CD4-positive, alpha-beta memory T cell (primary cell): ENCODE measurements at regions not wholly inside any gene's neighbourhood (a gene's known extent, or its start where the extent isn't known, plus 50 kb on each side); places are given as distances from the start of the nearest gene placed in this dataset.

Source experiments
- CTCF ChIA-PET: fragments of 350-600 bp; sonication (Branson Sonifier 250); formaldehyde crosslinking; loops from one replicate; lab custom pipeline; 2021; ENCODE audit warnings: inconsistent platforms; ENCODE audit not compliant: partially characterized antibody; lab: Charles Lee
- POLR2A ChIA-PET: fragments of 350-600 bp; sonication (Branson Sonifier 250); formaldehyde crosslinking; loops from one replicate; lab custom pipeline; 2021; ENCODE audit not compliant: partially characterized antibody; lab: Charles Lee
- DNase-seq, 5 donors: peaks; one replicate each; pipeline versions ENCODE4 v3.0.0 to v3.0.0-alpha.2; 2020 to 2022; ENCODE audit warnings: mixed read lengths in 1 of 5
- H3K27ac ChIP-seq: one replicate; pipeline ENCODE4 v1.7.0; 2013; ENCODE audit warnings: low read depth, low read length
- H3K27me3 ChIP-seq: 2 replicates; pipeline ENCODE4 v1.7.0; 2013; ENCODE audit warnings: mild to moderate bottlenecking, low read length, moderate library complexity; ENCODE audit not compliant: insufficient read depth
- H3K36me3 ChIP-seq: 2 replicates; pipeline ENCODE4 v1.7.0; 2013; ENCODE audit warnings: mild to moderate bottlenecking, low read length, moderate library complexity; ENCODE audit not compliant: insufficient read depth
- H3K4me1 ChIP-seq: 2 replicates; pipeline ENCODE4 v1.7.0; 2013; ENCODE audit warnings: mild to moderate bottlenecking, low read length, moderate library complexity; ENCODE audit not compliant: insufficient read depth
- H3K4me3 ChIP-seq, 2 donors: one replicate each; pipeline ENCODE4 v1.7.0; 2013; ENCODE audit warnings: low read length in 2 of 2, mild to moderate bottlenecking in 1 of 2
- H3K9me3 ChIP-seq, 2 donors: one replicate each; pipeline ENCODE4 v1.7.0; 2013; ENCODE audit warnings: low read length in 2 of 2, control low read depth in 1 of 2; ENCODE audit not compliant: control insufficient read depth in 1 of 2
- H3K27ac Mint-ChIP-seq, 7 donors: one replicate each; pipeline ENCODE4 v1.8.0; 2020 to 2021; ENCODE audit warnings: mixed read lengths in 7 of 7, mild to moderate bottlenecking in 6 of 7, inconsistent platforms in 3 of 7, moderate library complexity in 3 of 7
- H3K27me3 Mint-ChIP-seq, 2 donors: one replicate each; pipeline ENCODE4 v1.8.0; 2020 to 2021; ENCODE audit warnings: mixed read lengths in 2 of 2
- H3K36me3 Mint-ChIP-seq, 2 donors: one replicate each; pipeline ENCODE4 v1.8.0; 2020 to 2021; ENCODE audit warnings: mixed read lengths in 2 of 2, inconsistent platforms in 1 of 2, mild to moderate bottlenecking in 1 of 2
- H3K4me1 Mint-ChIP-seq, 4 donors: one replicate each; pipeline ENCODE4 v1.8.0; 2020 to 2021; ENCODE audit warnings: mixed read lengths in 4 of 4, mild to moderate bottlenecking in 1 of 4
- H3K4me3 Mint-ChIP-seq, 8 donors: one replicate each; pipeline ENCODE4 v1.8.0; 2020 to 2021; ENCODE audit warnings: mixed read lengths in 8 of 8, mild to moderate bottlenecking in 7 of 8, moderate library complexity in 6 of 8, inconsistent platforms in 3 of 8
- H3K9me3 Mint-ChIP-seq, 8 donors: one replicate each; pipeline ENCODE4 v1.8.0; 2020 to 2021; ENCODE audit warnings: mixed read lengths in 8 of 8, mild to moderate bottlenecking in 5 of 8, inconsistent platforms in 3 of 8, moderate library complexity in 1 of 8
- intact Hi-C: fragments of 100-400 bp; cut with micrococcal nuclease; formaldehyde crosslinking; loops from one replicate; pipeline ENCODE4 v1.15.1; 2023

DNA sequence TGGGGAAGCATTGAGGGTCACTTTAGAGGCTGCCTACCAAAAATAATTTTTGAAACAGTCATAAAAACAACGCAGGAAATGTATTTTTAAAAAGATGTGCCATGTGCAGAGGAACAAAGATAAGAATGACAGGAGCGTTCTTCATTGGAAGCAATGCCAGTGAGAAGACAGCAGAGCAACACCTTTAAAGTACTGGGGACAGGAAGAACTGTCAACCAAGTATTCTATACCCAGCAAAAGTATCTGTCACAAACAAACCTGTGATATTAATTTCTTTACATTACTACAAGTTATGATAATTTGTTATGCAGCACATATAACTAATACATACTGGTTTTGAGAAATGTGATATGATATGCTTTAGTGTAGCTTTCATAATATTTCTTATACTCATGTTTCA lies 675.6 kb downstream of the IRX1 start:
- Mint-ChIP-seq H3K36me3 (no peaks in the 10 kb centered on the region), H3K27ac (no peak overlapping the region), H3K4me3 (no peak overlapping the region), H3K27me3 (no peaks in the 10 kb centered on the region), H3K9me3 (peaks cover 4 to 38% (median 25%) of the 10 kb centered on the region in 8 donors), H3K4me1 (no peaks in the 10 kb centered on the region)
- ChIA-PET CTCF (no interaction called here), POLR2A (no interaction called here)
- no peak overlapping the region for H3K4me3 ChIP-seq
- intact Hi-C loops: no loop called here
- H3K9me3 ChIP-seq: no peaks in the 10 kb centered on the region
- H3K36me3 ChIP-seq: no peaks in the 10 kb centered on the region
- no peaks in the 10 kb centered on the region for H3K4me1 ChIP-seq
- DNase-seq: no peak
- no peaks in the 10 kb centered on the region for H3K27me3 ChIP-seq
- H3K27ac ChIP-seq: no peak overlapping the region

DNA sequence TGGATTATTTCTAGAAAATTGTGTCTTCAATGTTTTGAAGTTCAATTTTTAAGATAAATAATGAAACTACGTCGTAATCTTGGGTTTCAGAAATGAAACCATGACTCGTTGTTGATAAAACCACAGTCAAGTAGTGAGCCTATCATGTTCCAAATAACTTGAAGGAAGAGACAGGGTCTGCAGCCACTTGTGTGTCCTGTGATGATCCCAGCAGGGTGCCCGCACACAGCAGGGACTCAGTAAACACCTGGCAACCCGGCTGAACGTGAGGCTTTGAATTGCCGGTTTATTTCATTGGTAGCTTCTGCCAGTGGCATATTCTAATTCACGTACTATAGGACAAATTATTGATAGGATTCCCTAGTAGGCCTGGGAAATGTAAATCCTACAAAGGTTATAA lies 679.6 kb downstream of the IRX1 start:
- ChIA-PET CTCF (no interaction called here), POLR2A (no interaction called here)
- intact Hi-C loops: no loop called here
- H3K36me3 Mint-ChIP-seq: no peaks in the 10 kb centered on the region
- Histone ChIP-seq H3K4me1 (no peaks in the 10 kb centered on the region), H3K27ac (no peak overlapping the region), H3K4me3 (no peak overlapping the region), H3K9me3 (no peaks in the 10 kb centered on the region), H3K36me3 (no peaks in the 10 kb centered on the region), H3K27me3 (no peaks in the 10 kb centered on the region)
- no peak overlapping the region for H3K4me3 Mint-ChIP-seq
- H3K9me3 Mint-ChIP-seq: peaks cover 4 to 37% (median 17%) of the 10 kb centered on the region in 8 donors
- no peak overlapping the region for H3K27ac Mint-ChIP-seq
- no peaks in the 10 kb centered on the region for H3K27me3 Mint-ChIP-seq
- no peak for DNase-seq
- H3K4me1 Mint-ChIP-seq: no peaks in the 10 kb centered on the region

DNA sequence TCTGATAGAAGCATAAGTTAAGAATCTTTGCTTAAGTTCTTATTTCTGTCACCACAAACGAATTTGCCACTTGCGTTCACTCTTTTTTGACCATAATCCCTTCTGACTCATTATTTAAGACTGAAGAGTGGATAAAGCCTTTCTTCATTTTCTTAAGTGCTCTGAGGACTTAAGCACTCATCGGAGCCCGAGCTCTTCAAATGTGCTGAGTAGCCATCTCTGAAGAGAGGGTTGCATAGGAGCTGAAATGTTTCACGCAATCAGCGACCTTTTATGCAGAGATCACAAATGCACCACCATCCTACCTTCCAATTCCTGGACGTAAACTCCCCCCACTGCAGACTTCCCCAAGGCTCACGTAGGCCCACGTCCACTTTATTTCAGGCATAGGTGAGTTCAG lies 699.2 kb downstream of the IRX1 start:
- POLR2A ChIA-PET: no interaction called here

DNA sequence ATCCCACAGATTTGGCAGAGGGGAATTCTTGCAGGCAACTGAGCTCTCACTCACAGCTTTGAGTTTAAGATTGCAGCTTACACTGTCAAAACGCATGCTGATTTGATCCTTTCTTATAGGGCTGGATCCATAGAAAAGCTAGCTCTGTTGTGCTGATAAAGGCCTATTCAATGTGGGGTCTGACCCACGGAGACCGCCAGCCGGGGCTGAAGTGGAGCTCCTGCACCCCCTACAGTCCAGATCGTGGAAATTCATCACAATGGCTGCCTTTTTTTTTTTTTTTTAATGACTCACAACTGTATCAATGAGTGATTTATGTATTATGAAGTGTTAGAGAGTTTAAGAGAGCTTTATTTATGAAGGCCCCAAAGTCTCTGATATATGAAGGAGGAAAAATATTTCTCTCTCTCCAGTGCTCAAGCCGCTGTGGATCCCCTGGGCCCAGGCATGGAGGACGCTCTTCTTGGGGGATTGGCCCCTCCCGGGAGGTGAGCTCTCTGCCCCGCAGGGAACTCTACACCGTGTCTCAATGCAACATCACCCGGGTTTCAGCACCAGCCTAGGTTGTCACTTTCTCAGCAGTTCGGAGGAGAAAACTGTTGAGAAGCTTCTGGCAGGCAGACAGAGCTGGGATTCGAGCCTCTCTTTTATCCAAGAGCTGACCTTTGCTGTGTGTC lies 700.2 kb downstream of the IRX1 start:
- Histone ChIP-seq H3K27ac (no peak overlapping the region), H3K4me1 (no peaks in the 10 kb centered on the region), H3K27me3 (no peaks in the 10 kb centered on the region), H3K36me3 (no peaks in the 10 kb centered on the region), H3K9me3 (no peaks in the 10 kb centered on the region), H3K4me3 (no peak overlapping the region)
- H3K36me3 Mint-ChIP-seq: no peaks in the 10 kb centered on the region
- H3K9me3 Mint-ChIP-seq: peaks cover 3 to 21% (median 9%) of the 10 kb centered on the region in 8 donors
- CTCF ChIA-PET: no interaction called here
- no peaks in the 10 kb centered on the region for H3K27me3 Mint-ChIP-seq
- intact Hi-C loops: no loop called here
- no peaks in the 10 kb centered on the region for H3K4me1 Mint-ChIP-seq
- DNase-seq: no peak
- H3K4me3 Mint-ChIP-seq: no peak overlapping the region
- H3K27ac Mint-ChIP-seq: no peak overlapping the region
- POLR2A ChIA-PET: no interaction called here

More for the DNA sequence above, 699.2 kb downstream of the IRX1 start:
- H3K36me3 ChIP-seq: no peaks in the 10 kb centered on the region
- no peaks in the 10 kb centered on the region for H3K9me3 ChIP-seq
- CTCF ChIA-PET: no interaction called here
- Mint-ChIP-seq H3K4me3 (no peak overlapping the region), H3K4me1 (no peaks in the 10 kb centered on the region), H3K36me3 (no peaks in the 10 kb centered on the region), H3K9me3 (peaks cover 3 to 24% (median 8%) of the 10 kb centered on the region in 8 donors), H3K27me3 (no peaks in the 10 kb centered on the region), H3K27ac (no peak overlapping the region)
- H3K27me3 ChIP-seq: no peaks in the 10 kb centered on the region
- H3K4me1 ChIP-seq: no peaks in the 10 kb centered on the region
- no peak overlapping the region for H3K27ac ChIP-seq
- DNase-seq: no peak
- intact Hi-C loops: no loop called here
- no peak overlapping the region for H3K4me3 ChIP-seq

DNA sequence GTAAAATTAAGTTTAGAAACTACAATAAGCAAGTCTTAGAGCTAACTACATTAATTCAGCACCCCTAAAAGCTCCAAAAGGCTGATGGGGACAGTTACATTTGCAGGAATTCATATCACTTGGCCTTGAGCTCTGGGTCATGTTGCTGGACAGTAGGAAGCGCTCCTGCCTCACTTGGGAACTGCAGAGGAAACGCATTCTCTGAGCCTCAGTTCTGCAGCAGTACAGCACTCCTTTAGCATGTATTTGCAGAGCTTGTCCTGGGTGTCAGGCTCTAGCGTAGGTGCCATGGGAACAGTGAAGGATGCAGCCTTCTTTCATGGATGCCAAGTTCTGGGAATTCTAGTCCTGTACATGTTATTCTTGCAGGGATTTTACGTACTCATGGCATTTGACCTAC lies 710.4 kb downstream of the IRX1 start:
- no peak for DNase-seq
- Mint-ChIP-seq H3K4me1 (no peaks in the 10 kb centered on the region), H3K27ac (no peak overlapping the region), H3K27me3 (no peaks in the 10 kb centered on the region), H3K9me3 (peaks cover 0 to 13% (median 5%) of the 10 kb centered on the region in 8 donors), H3K36me3 (no peaks in the 10 kb centered on the region), H3K4me3 (no peak overlapping the region)
- Histone ChIP-seq H3K36me3 (no peaks in the 10 kb centered on the region), H3K27me3 (no peaks in the 10 kb centered on the region), H3K4me1 (no peaks in the 10 kb centered on the region), H3K9me3 (no peaks in the 10 kb centered on the region), H3K4me3 (no peak overlapping the region), H3K27ac (no peak overlapping the region)
- ChIA-PET CTCF (no interaction called here), POLR2A (no interaction called here)
- intact Hi-C loops: no loop called here

DNA sequence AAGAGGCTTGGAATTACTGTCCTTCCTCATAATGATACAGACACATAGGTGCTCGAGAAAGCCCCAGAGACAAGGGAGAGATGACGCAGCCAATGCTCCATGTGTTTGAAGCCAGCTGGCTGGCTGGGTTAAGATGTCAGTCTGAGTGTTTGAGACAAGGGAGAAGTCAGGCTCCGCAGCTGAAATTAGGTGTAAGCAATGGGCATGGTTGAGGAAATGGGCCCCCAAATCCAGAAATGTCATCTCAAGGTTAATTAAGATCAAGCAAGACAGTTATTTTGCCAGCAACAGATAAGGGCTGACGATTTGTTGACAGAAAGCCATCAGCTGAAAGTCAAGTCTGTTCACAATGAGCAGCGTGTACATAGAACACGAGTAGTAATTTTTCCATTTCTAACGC lies 713.4 kb downstream of the IRX1 start:
- H3K4me1 Mint-ChIP-seq: no peaks in the 10 kb centered on the region
- POLR2A ChIA-PET: no interaction called here
- no peaks in the 10 kb centered on the region for H3K36me3 ChIP-seq

DNA sequence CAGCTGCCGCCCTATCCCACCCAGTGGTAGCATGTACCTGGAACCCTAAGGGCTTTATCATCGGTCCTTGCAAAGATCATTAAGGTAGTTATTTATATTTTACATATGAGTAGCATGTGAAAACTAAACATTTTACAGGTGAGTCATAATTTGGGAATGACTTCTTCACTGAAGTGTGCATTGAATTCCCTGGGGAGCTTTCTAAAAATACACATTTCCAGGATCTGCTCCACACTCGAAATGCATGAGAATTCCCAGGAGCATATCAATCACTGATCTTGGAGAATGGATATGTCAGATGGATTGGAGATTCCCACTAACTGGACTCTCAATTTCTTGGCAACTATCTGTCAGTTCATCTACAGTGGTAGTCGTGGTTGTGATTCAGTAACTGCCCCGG lies 717.5 kb downstream of the IRX1 start:
- H3K27ac Mint-ChIP-seq: no peak overlapping the region
- H3K4me3 ChIP-seq: no peak overlapping the region
- H3K27me3 Mint-ChIP-seq: no peaks in the 10 kb centered on the region
- ChIA-PET CTCF (no interaction called here), POLR2A (no interaction called here)
- peaks cover 0 to 30% (median 11%) of the 10 kb centered on the region in 8 donors for H3K9me3 Mint-ChIP-seq
- DNase-seq: no peak
- no peaks in the 10 kb centered on the region for H3K9me3 ChIP-seq
- intact Hi-C loops: no loop called here
- no peaks in the 10 kb centered on the region for H3K36me3 ChIP-seq
- H3K4me3 Mint-ChIP-seq: no peak overlapping the region
- no peaks in the 10 kb centered on the region for H3K4me1 Mint-ChIP-seq
- H3K36me3 Mint-ChIP-seq: no peaks in the 10 kb centered on the region
- H3K27me3 ChIP-seq: no peaks in the 10 kb centered on the region
- H3K4me1 ChIP-seq: no peaks in the 10 kb centered on the region
- no peak overlapping the region for H3K27ac ChIP-seq

More for the DNA sequence above, 713.4 kb downstream of the IRX1 start:
- H3K9me3 Mint-ChIP-seq: peaks cover 0 to 23% (median 14%) of the 10 kb centered on the region in 8 donors
- no peak for DNase-seq
- intact Hi-C loops: no loop called here
- H3K4me3 Mint-ChIP-seq: no peak overlapping the region
- H3K27ac Mint-ChIP-seq: no peak overlapping the region
- H3K4me1 ChIP-seq: no peaks in the 10 kb centered on the region
- no peaks in the 10 kb centered on the region for H3K27me3 ChIP-seq
- CTCF ChIA-PET: no interaction called here
- no peak overlapping the region for H3K4me3 ChIP-seq
- no peaks in the 10 kb centered on the region for H3K9me3 ChIP-seq
- H3K27ac ChIP-seq: no peak overlapping the region
- H3K27me3 Mint-ChIP-seq: no peaks in the 10 kb centered on the region
- H3K36me3 Mint-ChIP-seq: no peaks in the 10 kb centered on the region
